ENCODE measurements at regions not wholly inside any gene's neighbourhood (a gene's known extent, or its start where the extent isn't known, plus 50 kb on each side); places are given as distances from the start of the nearest gene placed in this dataset.
"Not testable (repeated sequence)": the region's sequence is repeated elsewhere in the genome, so short reads cannot be mapped to it uniquely, and the experiment has no call there.

DNA sequence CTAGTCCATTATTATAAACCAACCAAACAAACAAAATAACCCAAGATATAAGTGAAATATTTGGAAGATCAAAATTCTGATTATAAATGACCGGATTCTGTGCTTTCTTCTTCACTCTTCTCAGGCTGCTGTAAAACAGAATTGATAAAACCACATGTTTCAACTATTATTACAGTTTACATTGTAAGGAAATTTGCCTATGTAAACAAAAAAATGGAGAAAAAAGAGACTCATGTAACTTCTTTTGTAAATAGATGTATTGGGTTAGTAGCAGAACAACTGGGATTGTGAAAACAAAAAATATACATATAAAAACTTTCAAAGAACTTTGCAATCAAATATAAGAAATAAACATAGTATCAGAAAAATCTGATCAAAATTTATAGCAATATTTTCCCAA, 295.2 kb upstream of the CCDC179 start:
- DNase-seq, result no peak

DNA sequence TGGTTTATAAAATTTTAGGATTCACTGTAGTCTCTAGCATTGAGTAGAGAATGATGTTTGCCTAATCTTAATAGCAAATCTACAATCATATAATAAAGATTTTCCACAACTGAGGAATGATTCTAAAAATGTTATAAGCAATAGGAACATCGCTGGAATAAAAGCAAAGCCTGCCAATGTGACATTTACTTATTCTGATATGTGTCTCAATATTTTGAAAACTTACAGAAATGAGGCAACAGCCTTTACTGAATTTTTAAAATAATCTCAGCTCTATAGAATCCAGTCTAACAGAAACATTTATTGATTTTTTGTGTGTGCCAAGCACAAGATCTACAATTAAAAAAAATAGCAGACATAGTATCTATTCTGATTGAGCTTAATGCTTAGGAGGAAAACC, 303.7 kb upstream of the CCDC179 start:
- no peak for DNase-seq

DNA sequence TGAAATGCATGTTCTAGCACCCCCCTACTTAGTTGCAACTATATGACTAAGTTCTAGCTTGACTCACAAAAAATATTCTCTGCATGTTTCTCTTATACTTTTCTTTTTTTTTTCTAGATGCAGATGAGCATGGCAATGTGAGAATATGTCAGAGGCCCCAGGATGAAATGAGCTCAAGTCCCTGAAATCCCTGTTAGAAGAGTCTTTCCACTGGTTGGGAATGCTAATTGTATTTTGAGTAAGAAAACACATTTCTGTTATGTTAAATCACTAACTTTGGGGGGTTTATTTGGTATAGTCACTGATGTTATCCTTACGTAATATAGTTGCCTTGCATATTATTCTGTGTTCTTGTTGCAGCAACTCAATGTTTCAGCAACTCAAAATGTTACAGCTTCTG, 306.1 kb upstream of the CCDC179 start:
- no peak for DNase-seq

DNA sequence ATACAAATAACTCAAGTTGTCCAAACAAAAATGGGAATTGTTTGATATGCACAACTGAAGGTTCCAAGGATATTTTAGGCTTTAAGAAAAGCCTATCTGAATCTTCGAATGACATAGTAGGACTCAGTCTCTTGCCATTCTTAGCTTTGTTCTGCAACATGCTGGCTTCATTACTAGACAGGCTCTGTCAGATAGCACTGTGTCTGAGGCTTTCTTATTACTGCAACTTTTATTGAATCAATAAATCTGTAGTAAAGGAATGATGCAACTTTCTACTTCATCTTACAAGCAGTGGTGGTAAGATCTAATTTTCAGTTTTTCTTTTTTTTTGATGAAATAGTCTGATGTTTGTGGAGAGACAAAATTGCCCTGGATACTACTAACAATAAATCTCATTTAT, 319.3 kb upstream of the CCDC179 start:
- DNase-seq, result no peak

DNA sequence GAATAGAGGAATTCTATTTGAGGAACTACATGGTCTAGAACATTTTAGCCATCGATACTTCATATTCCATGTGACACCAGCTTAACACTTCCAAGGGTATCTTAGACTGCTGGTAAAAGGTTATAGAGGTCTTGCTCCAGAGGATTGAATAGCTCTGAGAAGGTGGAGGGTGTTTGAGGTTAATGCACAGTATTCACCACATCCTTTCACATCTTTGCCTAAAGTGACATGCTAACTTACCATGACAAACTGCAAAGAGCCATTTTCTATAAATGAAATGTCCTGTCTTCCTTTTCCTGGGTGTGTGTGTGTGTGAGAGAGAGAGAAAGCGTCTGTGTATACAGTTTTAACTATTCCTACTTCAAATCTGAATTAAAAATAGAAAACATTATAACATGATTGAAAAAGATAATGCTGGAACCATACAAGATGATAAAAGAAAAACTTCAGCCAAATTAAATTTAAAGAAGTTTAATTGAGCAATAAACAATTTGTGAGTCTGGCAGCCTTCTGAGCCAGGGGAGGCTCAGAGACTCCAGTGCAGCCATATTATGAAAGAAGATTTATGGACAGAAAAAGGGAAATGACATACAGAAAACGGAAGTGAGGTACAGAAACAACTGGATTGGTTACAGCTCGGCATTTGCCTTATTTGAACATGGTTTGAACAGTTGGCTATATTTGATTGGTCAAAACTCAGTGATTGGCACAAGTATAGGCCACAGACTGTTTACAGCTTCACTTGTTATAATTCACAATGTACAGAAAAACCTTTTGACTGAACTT, 320.9 kb upstream of the CCDC179 start:
- DNase-seq, result no peak

DNA sequence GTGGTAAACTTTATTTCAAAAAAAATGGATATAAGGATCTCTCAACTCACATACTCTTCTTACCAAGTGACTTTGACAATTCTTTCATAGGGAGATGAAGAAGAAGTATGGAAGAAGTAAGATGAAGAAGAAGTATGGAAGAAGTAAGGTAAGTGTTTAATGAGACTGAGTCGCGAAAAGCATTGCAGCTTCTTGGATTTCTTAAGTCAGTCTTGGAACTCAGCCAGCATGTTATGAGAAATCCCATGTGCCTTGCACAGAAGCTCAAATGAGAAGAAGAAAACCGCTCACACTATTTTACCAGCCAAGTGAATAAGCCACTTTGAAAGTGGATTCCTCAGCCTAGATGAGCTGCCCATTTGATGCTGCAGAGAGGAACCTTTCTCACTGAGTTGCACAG, 332.0 kb upstream of the CCDC179 start:
- no peak for DNase-seq

DNA sequence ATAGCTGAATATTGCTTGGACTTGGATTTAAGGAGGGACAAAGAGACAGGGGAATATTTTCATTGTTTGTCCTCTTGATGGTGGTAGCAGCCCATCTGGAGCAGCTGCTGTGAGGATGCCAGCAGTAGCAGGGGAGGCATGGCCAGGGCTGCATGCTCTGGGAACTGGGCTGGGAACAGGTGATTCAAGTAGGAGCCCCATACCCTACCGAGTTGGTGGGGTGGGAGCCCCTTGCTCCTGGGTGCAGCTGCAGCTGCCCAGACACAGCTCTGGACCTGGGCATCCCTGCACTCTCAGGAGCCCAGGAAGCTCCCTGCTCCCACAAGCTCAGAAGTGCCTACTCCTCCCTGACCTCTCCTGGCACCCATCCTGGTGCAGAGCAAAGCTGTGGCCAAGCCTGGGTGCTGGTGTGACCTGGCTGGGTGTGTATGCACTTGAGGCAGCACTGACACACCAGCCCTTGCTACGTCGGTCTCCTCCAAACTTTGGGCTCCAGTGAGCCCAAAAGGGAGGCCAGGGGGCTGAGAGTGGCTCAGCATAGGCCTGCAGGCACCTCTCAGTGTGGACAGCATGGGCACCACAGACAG, 341.8 kb upstream of the CCDC179 start:
- no peak for DNase-seq

DNA sequence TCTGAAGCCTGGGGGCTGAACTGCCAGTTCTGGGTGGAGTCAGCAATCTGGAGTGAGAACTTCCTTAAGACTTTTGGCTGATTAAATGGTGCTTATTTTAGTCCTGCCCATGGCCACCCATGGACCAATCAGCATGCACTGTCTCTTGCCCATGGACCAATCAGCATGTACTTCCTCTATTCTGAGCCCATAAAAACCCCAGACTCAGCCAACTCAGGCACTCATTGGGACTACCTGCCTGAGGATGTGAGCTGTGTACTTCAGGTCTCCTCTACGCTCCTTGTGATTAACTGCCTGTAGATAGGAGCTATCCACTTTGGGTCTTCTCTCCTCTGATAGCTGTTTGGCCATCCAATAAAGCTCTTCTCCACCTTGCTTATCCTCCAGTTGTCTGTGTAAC, 342.3 kb upstream of the CCDC179 start:
- DNase-seq, result no peak

DNA sequence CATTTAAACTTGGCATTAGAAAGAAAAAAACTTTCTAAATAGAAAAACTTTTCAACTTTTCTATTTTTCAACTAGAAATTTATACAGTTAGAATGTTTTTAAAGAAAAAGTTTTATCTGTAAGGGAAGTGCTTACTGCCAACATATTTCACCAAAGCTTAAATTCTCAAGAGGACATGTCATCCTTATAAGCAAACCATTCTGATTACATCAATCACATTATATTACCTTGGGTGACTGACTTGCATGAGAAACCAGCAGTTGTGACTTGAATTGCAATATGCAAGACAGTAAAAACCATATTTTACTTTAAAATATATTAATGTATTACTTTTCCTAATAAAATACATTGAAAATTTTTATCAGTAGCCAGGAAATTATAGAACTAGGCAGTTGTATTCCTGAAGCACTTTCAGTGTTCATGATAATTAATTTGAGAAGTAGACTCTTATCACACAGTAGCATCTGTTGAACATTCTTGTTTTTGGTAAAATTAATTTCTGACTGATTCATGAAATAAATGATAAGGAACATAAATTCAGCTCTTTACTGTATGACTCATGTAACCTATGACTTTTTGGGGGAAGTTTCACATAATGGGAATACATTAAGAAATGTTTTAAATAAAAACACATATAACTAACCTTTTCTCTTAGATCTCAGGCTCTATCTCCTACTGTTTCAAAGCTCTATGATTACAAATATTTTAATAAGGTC, 345.0 kb upstream of the CCDC179 start:
- DNase-seq, result no peak

DNA sequence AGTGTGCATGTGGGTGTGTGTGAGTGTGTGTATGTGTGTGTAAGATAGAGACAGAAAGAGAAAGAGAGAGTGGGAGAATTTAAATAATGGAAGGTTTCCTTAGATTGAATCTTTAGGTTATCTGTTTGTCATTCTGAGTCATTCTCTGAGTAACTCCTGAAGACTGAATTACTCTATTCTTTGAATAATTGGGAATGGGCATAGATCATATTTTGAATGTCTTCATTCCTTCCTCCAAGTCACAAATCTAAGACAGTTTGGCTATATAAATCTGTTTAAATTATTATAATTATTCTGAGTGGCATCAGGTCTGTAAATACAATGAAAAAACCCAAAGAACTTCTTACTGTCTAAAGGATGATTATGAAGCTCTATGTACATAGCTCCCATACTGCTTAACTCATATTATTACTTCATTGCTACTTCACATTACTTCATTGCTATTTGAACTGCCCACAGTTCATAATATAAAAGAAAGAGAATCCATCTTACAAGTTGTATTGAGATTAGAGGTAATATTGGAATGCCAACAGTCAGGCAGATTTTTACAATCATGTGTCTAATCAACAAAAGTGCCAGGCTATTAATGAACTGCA, 346.6 kb upstream of the CCDC179 start:
- DNase-seq, result no peak

DNA sequence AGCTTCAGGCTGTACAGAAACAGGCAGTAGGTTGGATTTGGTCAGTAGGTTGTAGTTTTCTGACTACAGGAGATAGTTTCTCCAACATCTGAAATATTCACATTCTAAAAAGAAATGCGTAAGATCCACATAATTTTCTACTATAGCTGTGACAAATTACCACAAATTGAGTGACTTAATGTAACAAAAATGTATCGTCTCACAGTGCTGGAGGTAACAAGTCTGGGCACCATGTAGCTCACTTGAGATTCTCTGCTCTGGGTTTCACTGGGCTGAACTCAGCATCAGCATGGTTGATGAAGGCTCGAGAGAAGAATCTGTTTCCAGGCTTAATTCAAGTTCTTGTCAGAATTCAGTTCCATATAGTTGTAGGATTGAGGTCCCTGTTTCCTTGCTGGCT, 350.9 kb upstream of the CCDC179 start:
- no peak for DNase-seq

DNA sequence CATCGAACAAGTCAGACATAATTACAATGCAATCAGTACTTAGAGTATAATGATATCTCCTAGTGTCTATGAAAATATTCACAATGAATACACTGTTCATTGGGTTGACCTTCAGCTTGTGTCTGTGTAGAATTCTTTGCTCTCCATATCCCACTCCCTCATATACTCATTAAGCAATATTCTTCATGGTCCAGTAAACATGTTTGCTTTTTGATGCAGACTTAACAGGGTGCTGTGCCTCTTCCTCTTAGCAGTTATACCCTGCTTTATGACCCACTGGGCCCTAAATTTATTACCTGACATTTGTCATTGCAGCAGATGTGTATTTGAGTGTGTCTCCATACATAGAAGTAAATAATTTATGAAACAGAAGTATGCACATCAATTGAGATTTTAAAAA, 352.5 kb upstream of the CCDC179 start:
- no peak for DNase-seq

DNA sequence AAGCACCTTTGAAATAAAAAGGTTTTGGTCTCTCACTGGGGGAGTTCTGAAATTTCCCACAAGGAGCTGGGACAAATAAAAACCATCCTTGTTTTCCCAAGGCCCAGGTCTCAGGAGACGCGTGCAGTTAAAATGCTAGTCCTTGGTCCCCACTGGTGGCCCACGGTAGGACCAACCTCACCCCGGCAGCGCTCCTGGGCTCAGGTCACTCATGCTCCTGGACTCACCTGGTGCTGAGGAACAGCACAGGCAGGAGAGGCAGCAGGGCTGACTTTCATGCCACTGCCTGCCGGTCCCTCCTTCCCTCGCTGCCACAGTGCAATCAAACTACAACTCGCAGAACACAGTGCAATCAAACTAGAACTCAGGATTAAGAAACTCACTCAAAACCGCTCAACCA, 356.8 kb upstream of the CCDC179 start:
- DNase-seq, result no peak

DNA sequence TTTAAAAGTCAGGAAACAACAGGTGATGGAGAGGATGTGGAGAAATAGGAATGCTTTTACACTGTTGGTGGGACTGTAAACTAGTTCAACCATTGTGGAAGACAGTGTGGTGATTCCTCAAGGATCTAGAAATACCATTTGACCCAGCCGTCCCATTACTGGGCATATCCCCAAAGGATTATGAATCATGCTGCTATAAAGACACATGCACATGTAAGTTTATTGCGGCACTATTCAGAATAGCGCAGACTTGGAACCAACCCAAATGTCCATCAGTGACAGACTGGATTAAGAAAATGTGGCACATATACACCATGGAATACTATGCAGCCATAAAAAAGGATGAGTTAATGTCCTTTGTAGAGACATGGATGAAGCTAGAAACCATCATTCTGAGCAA, 359.8 kb upstream of the CCDC179 start:
- DNase-seq, result not testable (repeated sequence)

DNA sequence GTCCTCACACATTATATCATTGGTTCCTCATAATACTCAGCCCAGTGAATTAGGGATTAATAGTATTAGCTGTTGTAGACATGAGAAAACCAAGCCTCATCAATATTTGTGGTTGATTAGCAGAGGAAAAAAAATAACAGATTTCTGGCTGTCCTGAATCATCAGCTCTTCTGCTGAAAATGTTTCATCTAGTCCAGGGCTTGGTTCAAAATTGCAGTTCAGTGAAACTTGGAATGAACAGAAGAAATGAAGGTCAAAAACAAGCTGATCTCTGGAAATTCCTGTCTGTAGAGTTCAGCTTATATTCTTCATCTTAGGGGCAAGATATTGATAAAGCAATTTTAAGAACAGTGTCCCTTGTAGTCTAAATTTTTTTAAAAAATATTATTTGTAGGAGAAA, 361.1 kb upstream of the CCDC179 start:
- DNase-seq, result no peak

DNA sequence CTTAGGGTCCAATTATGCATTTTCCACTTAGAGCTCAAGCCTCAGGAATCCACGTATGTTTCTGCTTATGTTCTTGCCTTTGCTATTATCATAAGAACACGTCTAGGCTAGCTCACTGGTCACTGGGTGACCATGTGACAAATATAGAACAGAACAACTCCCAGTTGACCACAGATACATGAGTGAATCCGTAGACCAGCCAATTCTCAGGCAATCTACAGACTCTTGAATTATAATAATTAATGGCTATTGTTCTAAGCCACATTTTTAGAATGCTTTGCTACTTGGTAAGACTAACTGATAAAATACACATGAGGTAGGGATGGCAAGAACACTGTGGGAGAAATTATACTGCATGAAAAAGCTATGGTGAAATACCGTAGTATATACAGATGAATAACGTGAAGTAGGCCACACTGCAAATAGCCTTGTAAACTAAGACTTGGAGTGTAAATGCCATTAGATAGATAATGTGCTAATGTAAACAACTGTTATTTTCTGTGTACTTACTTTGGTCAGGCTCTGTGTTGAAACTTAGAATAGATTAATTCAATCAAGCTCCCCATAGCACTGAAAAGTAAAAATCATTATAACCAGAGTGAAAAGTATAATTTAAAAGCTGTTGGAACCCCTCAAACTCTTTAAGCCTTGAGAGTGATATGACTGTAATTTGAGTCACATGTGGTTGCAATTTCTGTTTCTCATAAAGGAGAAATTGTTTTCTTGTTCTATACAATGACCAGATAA, 366.2 kb upstream of the CCDC179 start:
- no peak for DNase-seq

DNA sequence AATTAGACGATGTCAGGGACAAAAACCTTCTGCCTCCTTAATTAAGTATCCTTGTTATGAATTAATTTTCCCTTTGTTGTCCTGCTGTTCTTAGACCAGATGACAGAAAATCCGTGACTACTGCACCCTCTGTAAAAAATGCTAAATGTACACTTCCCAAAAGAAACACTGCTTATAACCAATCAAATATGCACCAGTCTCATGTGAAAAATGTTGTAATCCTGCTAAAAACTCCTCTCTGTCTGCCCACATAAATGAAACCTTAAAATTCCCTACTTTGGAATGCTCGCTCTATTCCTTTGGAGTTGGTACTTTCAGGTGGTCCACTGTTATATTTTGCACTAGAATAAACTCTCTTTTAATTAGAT, 366.8 kb upstream of the CCDC179 start:
- DNase-seq, result no peak

DNA sequence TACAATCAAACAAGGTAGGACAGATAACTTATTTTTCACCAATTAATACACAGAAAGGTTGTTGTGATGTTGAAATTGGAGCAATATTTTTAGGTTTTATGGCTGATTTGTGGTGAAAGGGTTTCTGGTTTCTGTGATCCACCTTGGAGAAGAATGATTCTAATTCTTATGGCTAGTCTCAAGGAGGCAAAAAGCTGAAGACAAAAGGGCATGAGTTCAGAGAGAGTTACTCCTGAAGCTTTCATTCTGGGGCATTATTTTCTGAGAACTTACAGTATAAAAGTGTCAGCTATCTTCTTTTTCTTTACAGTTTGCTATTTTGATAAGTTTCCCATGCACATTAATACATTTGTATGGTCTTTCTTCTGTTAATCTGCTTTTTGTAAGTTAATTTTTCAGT, 372.4 kb upstream of the CCDC179 start:
- DNase-seq, result no peak

DNA sequence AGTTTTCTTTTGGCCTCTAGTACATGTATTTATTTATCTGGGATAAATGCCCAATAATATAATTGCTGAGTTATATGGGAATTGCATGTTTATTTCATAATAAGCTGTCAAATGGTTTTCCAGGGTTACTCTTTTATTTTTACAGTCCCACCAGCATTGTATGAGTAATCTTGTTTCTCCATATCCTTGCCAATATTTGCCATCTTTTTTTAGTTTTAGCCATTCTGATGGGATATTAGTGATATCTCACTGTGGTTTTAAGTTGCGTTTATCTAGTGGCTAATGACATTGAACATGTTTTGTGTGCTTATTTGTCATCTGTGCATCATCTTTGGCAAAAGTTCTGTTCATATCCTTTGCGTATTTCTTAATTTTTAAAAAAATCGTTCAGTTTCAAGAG, 372.8 kb upstream of the CCDC179 start:
- no peak for DNase-seq

DNA sequence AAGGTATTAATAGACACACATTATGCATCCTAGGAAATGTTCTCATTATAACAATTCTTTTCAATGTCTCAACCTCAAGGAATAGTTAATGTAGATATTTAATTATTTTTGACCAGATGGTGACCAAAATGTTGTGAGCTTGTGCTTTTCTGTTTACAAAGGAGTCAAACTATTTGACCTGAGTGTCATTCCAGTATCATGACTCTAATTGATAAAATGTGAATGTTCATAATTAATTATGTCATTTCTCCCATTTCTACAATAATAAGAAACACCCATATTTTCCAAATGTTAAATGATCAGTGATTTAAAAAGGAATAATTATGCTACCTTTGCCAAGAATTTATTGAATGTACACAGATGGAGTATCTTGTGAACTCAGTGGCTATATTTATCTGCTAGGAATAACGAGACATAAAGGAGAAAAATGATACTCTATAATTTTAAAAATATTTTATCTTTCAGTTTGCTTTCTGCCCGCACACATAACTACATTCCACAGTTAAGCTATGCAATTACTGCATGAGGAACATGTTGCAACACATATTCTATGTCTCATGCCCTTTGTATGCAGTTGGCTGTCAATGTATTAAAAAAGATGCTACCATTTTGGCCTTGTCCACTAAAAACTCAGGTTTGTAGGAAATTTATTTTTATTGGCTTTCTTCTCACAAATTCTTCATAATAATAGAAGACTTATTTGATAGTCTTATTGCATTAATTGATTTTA, 376.7 kb upstream of the CCDC179 start:
- no peak for DNase-seq

DNA sequence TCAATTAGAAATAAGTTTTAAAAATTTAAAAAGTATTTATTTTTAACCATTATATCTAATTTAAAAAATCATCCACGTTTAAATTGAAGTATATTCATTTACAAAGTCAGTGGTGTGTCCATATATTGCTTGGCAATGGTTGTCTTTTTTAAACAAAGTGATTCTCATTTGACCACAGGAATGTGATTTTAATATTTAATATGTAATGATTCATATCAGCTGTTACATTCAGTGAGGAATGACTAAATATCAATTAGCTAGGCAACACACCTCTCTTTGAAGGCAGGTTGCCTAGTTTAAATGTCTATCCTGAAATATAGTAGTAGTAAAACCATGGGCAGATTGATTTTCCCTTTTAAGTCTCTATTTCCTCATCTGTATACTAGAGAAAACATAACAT, 392.2 kb upstream of the CCDC179 start:
- no peak for DNase-seq

DNA sequence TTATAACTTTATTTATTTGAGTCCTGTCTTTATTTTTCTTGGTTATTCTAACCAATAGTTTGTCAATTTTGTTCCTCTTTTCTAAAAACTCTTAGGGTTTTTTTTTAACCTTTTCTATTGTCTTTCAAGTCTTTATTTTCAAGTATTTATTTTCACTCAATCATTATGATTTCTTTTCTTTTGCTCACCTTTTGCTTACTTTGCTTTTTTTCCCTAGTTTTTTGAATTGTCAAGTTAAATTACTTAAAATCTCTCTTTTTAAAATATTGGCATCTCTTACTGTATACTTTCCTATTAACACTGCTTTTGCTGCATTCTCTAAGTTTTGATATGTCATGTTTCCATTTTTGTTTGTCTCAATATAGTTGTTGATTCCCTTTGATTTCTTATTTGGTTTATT, 396.8 kb upstream of the CCDC179 start:
- no peak for DNase-seq

DNA sequence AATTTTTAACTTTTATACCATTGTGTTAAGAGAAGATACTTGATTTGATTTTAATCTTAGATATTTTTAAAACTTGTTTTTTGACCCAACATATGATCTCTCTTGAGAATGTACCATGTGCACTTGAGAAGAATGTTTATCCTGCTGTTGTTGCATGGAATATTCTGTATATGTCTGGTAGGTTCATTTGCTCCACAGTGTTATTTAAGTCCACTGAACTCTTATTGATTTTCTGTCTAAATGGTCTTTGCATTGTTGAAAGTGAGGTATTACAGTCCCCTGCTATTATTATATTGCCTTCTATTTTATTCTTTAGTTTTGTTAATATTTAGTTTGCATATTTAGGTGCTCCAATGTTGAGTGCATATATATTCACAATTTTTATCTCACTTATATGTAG, 397.3 kb upstream of the CCDC179 start:
- DNase-seq, result no peak

Data from CD4-positive, alpha-beta T cell treated with Interleukin-21 for 1 hour (primary cell).